ENCODE measurements at regions not wholly inside any gene's neighbourhood (a gene's known extent, or its start where the extent isn't known, plus 50 kb on each side); places are given as distances from the start of the nearest gene placed in this dataset.

DNA sequence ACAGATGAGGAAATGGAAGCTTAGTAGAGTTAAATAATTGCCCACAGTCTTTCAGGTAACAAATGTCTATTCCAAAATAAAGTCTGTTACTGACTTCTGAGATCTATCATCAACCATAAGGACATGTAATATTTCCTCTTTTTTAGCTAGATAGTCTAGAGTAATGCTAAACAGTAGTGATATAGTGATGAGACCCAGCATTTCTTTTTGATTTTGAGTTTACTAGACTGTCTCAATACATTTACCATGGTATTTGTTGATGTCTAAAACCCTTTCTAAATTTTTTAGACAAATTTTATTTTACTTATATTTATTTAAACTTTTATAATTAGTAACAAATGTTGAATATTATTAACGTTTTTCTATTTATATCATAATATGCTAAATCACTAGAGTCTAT lies 465.1 kb upstream of the SLIT2 start (continued):
- TF ChIP-seq PATZ1 (CRISPR knock-in tag; IDR thresholded peaks at IDR 0.05; ENCODE audit: borderline replicate concordance) (no peak), ZFP30 (CRISPR knock-in tag; IDR thresholded peaks at IDR 0.05) (no peak), CREB5 (CRISPR knock-in tag; IDR thresholded peaks at IDR 0.05; ENCODE audit: low read depth) (no peak), GLIS3 (CRISPR knock-in tag; IDR thresholded peaks at IDR 0.05) (no peak)

GRCh38 chr4:19783667-19784223 lies 468.0 kb upstream of the SLIT2 start:
- no peak for TF ChIP-seq ARNTL (CRISPR knock-in tag; IDR thresholded peaks at IDR 0.05; ENCODE audit: borderline replicate concordance, low read depth)
- TF ChIP-seq ESRRG (CRISPR knock-in tag; IDR thresholded peaks at IDR 0.05): no peak
- TF ChIP-seq, protein P1, sequence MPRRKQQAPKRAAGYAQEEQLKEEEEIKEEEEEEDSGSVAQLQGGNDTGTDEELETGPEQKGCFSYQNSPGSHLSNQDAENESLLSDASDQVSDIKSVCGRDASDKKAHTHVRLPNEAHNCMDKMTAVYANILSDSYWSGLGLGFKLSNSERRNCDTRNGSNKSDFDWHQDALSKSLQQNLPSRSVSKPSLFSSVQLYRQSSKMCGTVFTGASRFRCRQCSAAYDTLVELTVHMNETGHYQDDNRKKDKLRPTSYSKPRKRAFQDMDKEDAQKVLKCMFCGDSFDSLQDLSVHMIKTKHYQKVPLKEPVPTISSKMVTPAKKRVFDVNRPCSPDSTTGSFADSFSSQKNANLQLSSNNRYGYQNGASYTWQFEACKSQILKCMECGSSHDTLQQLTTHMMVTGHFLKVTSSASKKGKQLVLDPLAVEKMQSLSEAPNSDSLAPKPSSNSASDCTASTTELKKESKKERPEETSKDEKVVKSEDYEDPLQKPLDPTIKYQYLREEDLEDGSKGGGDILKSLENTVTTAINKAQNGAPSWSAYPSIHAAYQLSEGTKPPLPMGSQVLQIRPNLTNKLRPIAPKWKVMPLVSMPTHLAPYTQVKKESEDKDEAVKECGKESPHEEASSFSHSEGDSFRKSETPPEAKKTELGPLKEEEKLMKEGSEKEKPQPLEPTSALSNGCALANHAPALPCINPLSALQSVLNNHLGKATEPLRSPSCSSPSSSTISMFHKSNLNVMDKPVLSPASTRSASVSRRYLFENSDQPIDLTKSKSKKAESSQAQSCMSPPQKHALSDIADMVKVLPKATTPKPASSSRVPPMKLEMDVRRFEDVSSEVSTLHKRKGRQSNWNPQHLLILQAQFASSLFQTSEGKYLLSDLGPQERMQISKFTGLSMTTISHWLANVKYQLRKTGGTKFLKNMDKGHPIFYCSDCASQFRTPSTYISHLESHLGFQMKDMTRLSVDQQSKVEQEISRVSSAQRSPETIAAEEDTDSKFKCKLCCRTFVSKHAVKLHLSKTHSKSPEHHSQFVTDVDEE (CRISPR knock-in tag; IDR thresholded peaks at IDR 0.05): no peak
- no peak for TF ChIP-seq PPARA (CRISPR knock-in tag; IDR thresholded peaks at IDR 0.05; ENCODE audit: borderline replicate concordance)
- no peak for ATAC-seq

- no peak for TF ChIP-seq PPARA (CRISPR knock-in tag; IDR thresholded peaks at IDR 0.05; ENCODE audit: borderline replicate concordance)
- no peak for TF ChIP-seq CSDC2 (CRISPR knock-in tag; IDR thresholded peaks at IDR 0.05)
- no peak for TF ChIP-seq TCF4 (CRISPR knock-in tag; IDR thresholded peaks at IDR 0.05; ENCODE audit: borderline replicate concordance)
- TF ChIP-seq ZNF8 (CRISPR knock-in tag; IDR thresholded peaks at IDR 0.05): no peak
- TF ChIP-seq, protein P1 (CRISPR knock-in tag; IDR thresholded peaks at IDR 0.05): no peak
- TF ChIP-seq ISL1 (CRISPR knock-in tag; IDR thresholded peaks at IDR 0.05): no peak
- no peak for TF ChIP-seq ZNF70 (CRISPR knock-in tag; IDR thresholded peaks at IDR 0.05)
- no peak for TF ChIP-seq GLIS3 (CRISPR knock-in tag; IDR thresholded peaks at IDR 0.05)
- TF ChIP-seq SNAI2 (CRISPR knock-in tag; IDR thresholded peaks at IDR 0.05): no peak
- TF ChIP-seq ZFP3 (CRISPR knock-in tag; IDR thresholded peaks at IDR 0.05): no peak
- TF ChIP-seq POU6F1 (CRISPR knock-in tag; IDR thresholded peaks at IDR 0.05; ENCODE audit: borderline replicate concordance, low read depth): no peak
- TF ChIP-seq PATZ1 (CRISPR knock-in tag; IDR thresholded peaks at IDR 0.05; ENCODE audit: borderline replicate concordance): no peak
- no peak for TF ChIP-seq BACH2 (CRISPR knock-in tag; IDR thresholded peaks at IDR 0.05; ENCODE audit: borderline replicate concordance)
- no peak for TF ChIP-seq OSR1 (CRISPR knock-in tag; IDR thresholded peaks at IDR 0.05)
- no peak for TF ChIP-seq ESRRG (CRISPR knock-in tag; IDR thresholded peaks at IDR 0.05)
- TF ChIP-seq TOX (CRISPR knock-in tag; IDR thresholded peaks at IDR 0.05; ENCODE audit: borderline replicate concordance): no peak
- TF ChIP-seq RARB (CRISPR knock-in tag; IDR thresholded peaks at IDR 0.05): no peak
- no peak for TF ChIP-seq ZNF565 (CRISPR knock-in tag; conservative IDR thresholded peaks at IDR 0.05; ENCODE audit: low read depth)
- TF ChIP-seq CREB5 (CRISPR knock-in tag; IDR thresholded peaks at IDR 0.05; ENCODE audit: low read depth): no peak
- TF ChIP-seq ZFP30 (CRISPR knock-in tag; IDR thresholded peaks at IDR 0.05): no peak
Observed at GRCh38 chr4:19780871-19781270, 470.8 kb upstream of the SLIT2 start.

More at GRCh38 chr4:19780871-19781270, 470.8 kb upstream of the SLIT2 start:
- ATAC-seq: no peak

All from SK-N-SH treated with all-trans-retinoic acid at 6 μM for 48 hours (cell line).